GM12864 (cell line): ENCODE measurements at regions not wholly inside any gene's neighbourhood (a gene's known extent, or its start where the extent isn't known, plus 50 kb on each side); places are given as distances from the start of the nearest gene placed in this dataset.

Experiments
- DNase-seq: peaks from one replicate; pipeline ENCODE4 v3.0.0-alpha.2; 2011; ENCODE audit warnings: low read depth
- H3K4me3 ChIP-seq: 2 replicates; pipeline ENCODE4 v1.5.1; 2011; ENCODE audit warnings: mild to moderate bottlenecking, low read depth, low read length, control low read depth
- CTCF ChIP-seq: IDR thresholded peaks from 2 replicates; pipeline ENCODE4 v1.5.1; 2011; ENCODE audit warnings: low read depth, mild to moderate bottlenecking, moderate library complexity, low read length, control low read depth, inconsistent platforms; ENCODE audit errors: missing control alignments

GRCh38 chr6:113476937-113477839 is 380.0 kb upstream of the MARCKS start:
- TF ChIP-seq CTCF: no peak
- no peak overlapping the region for H3K4me3 ChIP-seq
- DNase-seq: no peak

- no peak for DNase-seq
- H3K4me3 ChIP-seq: no peak overlapping the region
- no peak for TF ChIP-seq CTCF
Measured at GRCh38 chr6:113480616-113481015, 376.5 kb upstream of the MARCKS start.

- no peak for DNase-seq
- TF ChIP-seq CTCF: no peak
- H3K4me3 ChIP-seq: no peak overlapping the region
Measured at GRCh38 chr6:113481458-113481857, 375.7 kb upstream of the MARCKS start.

GRCh38 chr6:113481910-113482309 is 375.2 kb upstream of the MARCKS start:
- H3K4me3 ChIP-seq: no peak overlapping the region
- DNase-seq: no peak
- TF ChIP-seq CTCF: no peak

- no peak for DNase-seq
- no peak overlapping the region for H3K4me3 ChIP-seq
- no peak for TF ChIP-seq CTCF
Measured at GRCh38 chr6:113482771-113483170, 374.4 kb upstream of the MARCKS start.

GRCh38 chr6:113486199-113486598 is 370.9 kb upstream of the MARCKS start:
- TF ChIP-seq CTCF: no peak
- no peak overlapping the region for H3K4me3 ChIP-seq
- DNase-seq: no peak
